ENCODE measurements at regions not wholly inside any gene's neighbourhood (a gene's known extent, or its start where the extent isn't known, plus 50 kb on each side); places are given as distances from the start of the nearest gene placed in this dataset.

DNA sequence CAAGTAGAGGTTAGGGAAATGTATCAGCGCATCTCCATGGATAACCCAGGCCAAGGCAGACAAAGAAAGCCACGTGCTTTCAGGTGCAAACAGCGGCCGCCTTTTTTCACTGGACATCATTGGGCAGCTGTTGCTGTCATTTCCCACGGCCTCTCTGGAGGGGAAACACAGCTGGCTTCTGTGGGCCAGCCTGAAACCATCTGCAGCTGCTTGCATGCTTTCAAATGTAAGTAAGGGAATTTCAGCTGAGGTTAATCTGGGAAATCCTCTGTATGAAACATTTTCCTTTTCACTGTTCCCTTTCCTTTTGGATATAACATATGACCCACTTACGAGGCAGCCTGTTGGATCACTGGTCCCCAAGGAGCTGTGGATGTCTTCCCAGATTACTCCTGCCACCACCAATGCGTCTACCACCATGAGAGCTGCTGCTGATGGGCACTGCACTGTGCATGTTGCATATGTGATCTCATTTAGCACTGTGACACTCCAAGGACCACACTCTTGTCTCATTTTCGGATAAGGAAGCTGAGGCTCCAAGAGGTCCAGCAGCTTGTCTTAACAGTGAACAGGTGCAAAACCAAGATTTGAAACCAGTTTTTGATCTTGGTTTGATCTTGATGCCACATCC is 106.3 kb downstream of the C9orf152 start:
- H3K9me3 Mint-ChIP-seq: no peaks in the 10 kb centered on the region
- H3K4me1 Mint-ChIP-seq: peaks cover 58% of the 10 kb centered on the region
- H3K27ac ChIP-seq: no peak overlapping the region
- H2AFZ ChIP-seq (replicated peaks): no peak overlapping the region
- H3K27ac Mint-ChIP-seq: no peak overlapping the region
- peaks cover 7% of the 10 kb centered on the region for H3K36me3 Mint-ChIP-seq
- no peaks in the 10 kb centered on the region for H3K27me3 ChIP-seq
- peaks cover 11% of the 10 kb centered on the region for H3K79me2 ChIP-seq (ENCODE audit: low read depth)
- H3K27me3 Mint-ChIP-seq (ENCODE audit: insufficient read depth, low read depth): peaks cover 4% of the 10 kb centered on the region
- no peaks in the 10 kb centered on the region for H3K9me3 ChIP-seq (ENCODE audit: low read depth)
- H3K4me3 Mint-ChIP-seq: no peak overlapping the region
- H3K36me3 ChIP-seq: no peaks in the 10 kb centered on the region
- H3F3A ChIP-seq (ENCODE audit: low read depth): no peaks in the 10 kb centered on the region
- DNase-seq (ENCODE audit: low spot score): no peak
- no peak for TF ChIP-seq EZH2 (IDR thresholded peaks at IDR 0.05)
- no peak for TF ChIP-seq EZH2phosphoT487 (IDR thresholded peaks at IDR 0.05)
- TF ChIP-seq, protein P1, sequence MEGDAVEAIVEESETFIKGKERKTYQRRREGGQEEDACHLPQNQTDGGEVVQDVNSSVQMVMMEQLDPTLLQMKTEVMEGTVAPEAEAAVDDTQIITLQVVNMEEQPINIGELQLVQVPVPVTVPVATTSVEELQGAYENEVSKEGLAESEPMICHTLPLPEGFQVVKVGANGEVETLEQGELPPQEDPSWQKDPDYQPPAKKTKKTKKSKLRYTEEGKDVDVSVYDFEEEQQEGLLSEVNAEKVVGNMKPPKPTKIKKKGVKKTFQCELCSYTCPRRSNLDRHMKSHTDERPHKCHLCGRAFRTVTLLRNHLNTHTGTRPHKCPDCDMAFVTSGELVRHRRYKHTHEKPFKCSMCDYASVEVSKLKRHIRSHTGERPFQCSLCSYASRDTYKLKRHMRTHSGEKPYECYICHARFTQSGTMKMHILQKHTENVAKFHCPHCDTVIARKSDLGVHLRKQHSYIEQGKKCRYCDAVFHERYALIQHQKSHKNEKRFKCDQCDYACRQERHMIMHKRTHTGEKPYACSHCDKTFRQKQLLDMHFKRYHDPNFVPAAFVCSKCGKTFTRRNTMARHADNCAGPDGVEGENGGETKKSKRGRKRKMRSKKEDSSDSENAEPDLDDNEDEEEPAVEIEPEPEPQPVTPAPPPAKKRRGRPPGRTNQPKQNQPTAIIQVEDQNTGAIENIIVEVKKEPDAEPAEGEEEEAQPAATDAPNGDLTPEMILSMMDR (IDR thresholded peaks at IDR 0.05): no peak
- H3K4me3 ChIP-seq: no peak overlapping the region
- peaks cover 46% of the 10 kb centered on the region for H4K20me1 ChIP-seq (ENCODE audit: low read depth)
- no peak overlapping the region for H3K9ac ChIP-seq
- peaks cover 44% of the 10 kb centered on the region for H3K4me1 ChIP-seq
- H3K4me2 ChIP-seq: no peak overlapping the region

DNA sequence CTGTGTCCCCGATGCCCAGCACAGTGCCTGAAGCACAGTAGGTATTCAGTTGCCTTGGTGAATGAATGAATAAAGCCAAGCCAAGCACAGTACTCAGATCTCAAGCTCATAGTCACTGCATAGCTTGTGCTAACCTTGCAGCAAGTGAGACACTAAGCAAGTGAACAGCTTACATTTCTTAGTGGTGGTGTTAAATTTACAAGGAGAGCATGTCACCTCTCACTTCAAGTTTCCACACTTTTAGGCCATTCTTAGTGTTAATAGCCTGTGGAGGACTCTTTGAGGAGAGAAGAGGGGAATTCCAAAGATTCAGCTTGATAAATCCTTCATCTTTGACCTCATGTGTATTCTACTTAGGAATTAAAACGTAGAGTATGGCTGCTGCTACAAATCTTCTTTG is 104.7 kb downstream of the C9orf152 start:
- Mint-ChIP-seq H3K4me3 (no peak overlapping the region), H3K27me3 (ENCODE audit: insufficient read depth, low read depth) (peaks cover 4% of the 10 kb centered on the region), H3K4me1 (peaks cover 59% of the 10 kb centered on the region), H3K36me3 (peaks cover 7% of the 10 kb centered on the region), H3K27ac (no peak overlapping the region), H3K9me3 (no peaks in the 10 kb centered on the region)
- H2AFZ ChIP-seq (replicated peaks): no peak overlapping the region
- no peaks in the 10 kb centered on the region for H3F3A ChIP-seq (ENCODE audit: low read depth)
- no peak overlapping the region for H3K4me2 ChIP-seq
- no peak for TF ChIP-seq EZH2 (IDR thresholded peaks at IDR 0.05)
- no peak for TF ChIP-seq EZH2phosphoT487 (IDR thresholded peaks at IDR 0.05)
- TF ChIP-seq, protein P1 (IDR thresholded peaks at IDR 0.05): no peak
- peaks cover 58% of the 10 kb centered on the region for H4K20me1 ChIP-seq (ENCODE audit: low read depth)
- H3K9me3 ChIP-seq (ENCODE audit: low read depth): no peaks in the 10 kb centered on the region
- H3K9ac ChIP-seq: no peak overlapping the region
- peaks cover 49% of the 10 kb centered on the region for H3K4me1 ChIP-seq
- H3K4me3 ChIP-seq: no peak overlapping the region
- H3K27ac ChIP-seq: no peak overlapping the region
- H3K79me2 ChIP-seq (ENCODE audit: low read depth): peaks cover 20% of the 10 kb centered on the region
- H3K36me3 ChIP-seq: no peaks in the 10 kb centered on the region
- H3K27me3 ChIP-seq: no peaks in the 10 kb centered on the region
- no peak for DNase-seq (ENCODE audit: low spot score)

DNA sequence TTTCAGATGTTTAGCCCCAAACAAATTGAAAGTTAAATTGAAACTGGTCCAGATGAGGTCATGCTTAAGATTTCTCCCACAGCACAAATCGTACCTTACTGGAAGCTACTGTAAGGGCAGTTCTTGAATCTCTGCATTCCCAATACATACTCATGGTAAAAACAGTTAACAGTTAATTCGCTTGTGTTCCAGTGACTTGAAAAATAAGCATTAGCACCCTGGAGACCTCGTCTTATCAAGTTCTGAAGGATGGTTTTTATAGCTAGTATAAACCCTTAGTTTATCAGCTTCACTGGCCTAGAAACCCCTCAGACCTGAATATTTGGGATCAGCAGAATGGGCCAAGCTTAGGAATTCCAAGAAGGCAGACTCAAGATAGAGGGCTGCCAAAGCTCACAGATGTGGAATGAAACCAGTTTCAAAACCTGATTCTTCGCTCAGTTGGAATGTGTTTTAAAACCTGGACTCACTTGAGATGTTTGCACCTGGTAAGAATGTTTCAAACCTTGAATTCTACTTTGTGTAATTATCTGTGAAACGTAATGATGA is 103.6 kb downstream of the C9orf152 start:
- peaks cover 5% of the 10 kb centered on the region for H3K36me3 Mint-ChIP-seq
- Histone ChIP-seq H3K4me1 (peaks cover 46% of the 10 kb centered on the region), H3K27ac (no peak overlapping the region), H3K27me3 (no peaks in the 10 kb centered on the region), H3K9ac (no peak overlapping the region), H3K4me2 (peak overlapping the region; percentile 3), H3K9me3 (ENCODE audit: low read depth) (no peaks in the 10 kb centered on the region), H3K36me3 (no peaks in the 10 kb centered on the region), H2AFZ (replicated peaks) (no peak overlapping the region), H3K79me2 (ENCODE audit: low read depth) (peaks cover 17% of the 10 kb centered on the region), H4K20me1 (ENCODE audit: low read depth) (peaks cover 58% of the 10 kb centered on the region), H3F3A (ENCODE audit: low read depth) (peaks cover 3% of the 10 kb centered on the region), H3K4me3 (no peak overlapping the region)
- H3K27ac Mint-ChIP-seq: no peak overlapping the region
- TF ChIP-seq EZH2phosphoT487 (IDR thresholded peaks at IDR 0.05): no peak
- no peak for TF ChIP-seq EZH2 (IDR thresholded peaks at IDR 0.05)
- TF ChIP-seq, protein P1 (IDR thresholded peaks at IDR 0.05): no peak
- no peak for DNase-seq (ENCODE audit: low spot score)
- H3K4me3 Mint-ChIP-seq: no peak overlapping the region
- H3K27me3 Mint-ChIP-seq (ENCODE audit: insufficient read depth, low read depth): peaks cover 4% of the 10 kb centered on the region
- H3K9me3 Mint-ChIP-seq: no peaks in the 10 kb centered on the region
- H3K4me1 Mint-ChIP-seq: peaks cover 49% of the 10 kb centered on the region
